CD4-positive, alpha-beta memory T cell (primary cell): ENCODE measurements at regions not wholly inside any gene's neighbourhood (a gene's known extent, or its start where the extent isn't known, plus 50 kb on each side); places are given as distances from the start of the nearest gene placed in this dataset.

Experiments
- CTCF ChIA-PET: fragments of 350-600 bp; sonication (Branson Sonifier 250); formaldehyde crosslinking; loops from one replicate; lab custom pipeline; 2021; ENCODE audit warnings: inconsistent platforms; ENCODE audit not compliant: partially characterized antibody; lab: Charles Lee
- POLR2A ChIA-PET: fragments of 350-600 bp; sonication (Branson Sonifier 250); formaldehyde crosslinking; loops from one replicate; lab custom pipeline; 2021; ENCODE audit not compliant: partially characterized antibody; lab: Charles Lee
- DNase-seq, 5 donors: peaks; one replicate each; pipeline versions ENCODE4 v3.0.0 to v3.0.0-alpha.2; 2020 to 2022; ENCODE audit warnings: mixed read lengths in 1 of 5
- H3K27ac ChIP-seq: one replicate; pipeline ENCODE4 v1.7.0; 2013; ENCODE audit warnings: low read depth, low read length
- H3K27me3 ChIP-seq: 2 replicates; pipeline ENCODE4 v1.7.0; 2013; ENCODE audit warnings: mild to moderate bottlenecking, low read length, moderate library complexity; ENCODE audit not compliant: insufficient read depth
- H3K36me3 ChIP-seq: 2 replicates; pipeline ENCODE4 v1.7.0; 2013; ENCODE audit warnings: mild to moderate bottlenecking, low read length, moderate library complexity; ENCODE audit not compliant: insufficient read depth
- H3K4me1 ChIP-seq: 2 replicates; pipeline ENCODE4 v1.7.0; 2013; ENCODE audit warnings: mild to moderate bottlenecking, low read length, moderate library complexity; ENCODE audit not compliant: insufficient read depth
- H3K4me3 ChIP-seq, 2 donors: one replicate each; pipeline ENCODE4 v1.7.0; 2013; ENCODE audit warnings: low read length in 2 of 2, mild to moderate bottlenecking in 1 of 2
- H3K9me3 ChIP-seq, 2 donors: one replicate each; pipeline ENCODE4 v1.7.0; 2013; ENCODE audit warnings: low read length in 2 of 2, control low read depth in 1 of 2; ENCODE audit not compliant: control insufficient read depth in 1 of 2
- H3K27ac Mint-ChIP-seq, 7 donors: one replicate each; pipeline ENCODE4 v1.8.0; 2020 to 2021; ENCODE audit warnings: mixed read lengths in 7 of 7, mild to moderate bottlenecking in 6 of 7, inconsistent platforms in 3 of 7, moderate library complexity in 3 of 7
- H3K27me3 Mint-ChIP-seq, 2 donors: one replicate each; pipeline ENCODE4 v1.8.0; 2020 to 2021; ENCODE audit warnings: mixed read lengths in 2 of 2
- H3K36me3 Mint-ChIP-seq, 2 donors: one replicate each; pipeline ENCODE4 v1.8.0; 2020 to 2021; ENCODE audit warnings: mixed read lengths in 2 of 2, inconsistent platforms in 1 of 2, mild to moderate bottlenecking in 1 of 2
- H3K4me1 Mint-ChIP-seq, 4 donors: one replicate each; pipeline ENCODE4 v1.8.0; 2020 to 2021; ENCODE audit warnings: mixed read lengths in 4 of 4, mild to moderate bottlenecking in 1 of 4
- H3K4me3 Mint-ChIP-seq, 8 donors: one replicate each; pipeline ENCODE4 v1.8.0; 2020 to 2021; ENCODE audit warnings: mixed read lengths in 8 of 8, mild to moderate bottlenecking in 7 of 8, moderate library complexity in 6 of 8, inconsistent platforms in 3 of 8
- H3K9me3 Mint-ChIP-seq, 8 donors: one replicate each; pipeline ENCODE4 v1.8.0; 2020 to 2021; ENCODE audit warnings: mixed read lengths in 8 of 8, mild to moderate bottlenecking in 5 of 8, inconsistent platforms in 3 of 8, moderate library complexity in 1 of 8
- intact Hi-C: fragments of 100-400 bp; cut with micrococcal nuclease; formaldehyde crosslinking; loops from one replicate; pipeline ENCODE4 v1.15.1; 2023

GRCh38 chr6:147639279-147639678, 130.8 kb downstream of the SAMD5 start:
- POLR2A ChIA-PET = no interaction called here
- Histone ChIP-seq H3K4me3 (no peak overlapping the region), H3K27me3 (no peaks in the 10 kb centered on the region), H3K36me3 (no peaks in the 10 kb centered on the region), H3K4me1 (no peaks in the 10 kb centered on the region), H3K27ac (no peak overlapping the region), H3K9me3 (peaks cover 0 to 5% of the 10 kb centered on the region in 2 donors)
- no peaks in the 10 kb centered on the region for H3K4me1 Mint-ChIP-seq
- intact Hi-C loops = no loop called here
- H3K4me3 Mint-ChIP-seq = no peak overlapping the region
- no peaks in the 10 kb centered on the region for H3K36me3 Mint-ChIP-seq
- DNase-seq = no peak
- peaks cover 0 to 1% of the 10 kb centered on the region in 2 donors for H3K27me3 Mint-ChIP-seq
- no peak overlapping the region for H3K27ac Mint-ChIP-seq
- peaks cover 0 to 7% (median 5%) of the 10 kb centered on the region in 8 donors for H3K9me3 Mint-ChIP-seq
- CTCF ChIA-PET = no interaction called here

GRCh38 chr6:147640606-147641005, 132.1 kb downstream of the SAMD5 start:
- Mint-ChIP-seq H3K9me3 (peaks cover 0 to 3% (median 0%) of the 10 kb centered on the region in 8 donors), H3K36me3 (no peaks in the 10 kb centered on the region), H3K27ac (no peak overlapping the region), H3K27me3 (peaks cover 0 to 1% of the 10 kb centered on the region in 2 donors), H3K4me1 (no peaks in the 10 kb centered on the region), H3K4me3 (no peak overlapping the region)
- H3K4me1 ChIP-seq = no peaks in the 10 kb centered on the region
- ChIA-PET CTCF (no interaction called here), POLR2A (no interaction called here)
- intact Hi-C loops = no loop called here
- no peak overlapping the region for H3K4me3 ChIP-seq
- DNase-seq = no peak
- H3K36me3 ChIP-seq = no peaks in the 10 kb centered on the region
- H3K27me3 ChIP-seq = no peaks in the 10 kb centered on the region
- no peak overlapping the region for H3K27ac ChIP-seq
- H3K9me3 ChIP-seq = no peaks in the 10 kb centered on the region

- Mint-ChIP-seq H3K9me3 (peaks cover 0 to 3% (median 0%) of the 10 kb centered on the region in 8 donors), H3K27ac (no peak overlapping the region), H3K36me3 (no peaks in the 10 kb centered on the region), H3K27me3 (peaks cover 0 to 1% of the 10 kb centered on the region in 2 donors), H3K4me3 (no peak overlapping the region), H3K4me1 (no peaks in the 10 kb centered on the region)
- no peak overlapping the region for H3K27ac ChIP-seq
- POLR2A ChIA-PET = no interaction called here
- H3K36me3 ChIP-seq = no peaks in the 10 kb centered on the region
- DNase-seq = no peak
- no peak overlapping the region for H3K4me3 ChIP-seq
- no peaks in the 10 kb centered on the region for H3K4me1 ChIP-seq
- CTCF ChIA-PET = no interaction called here
- intact Hi-C loops = no loop called here
- H3K9me3 ChIP-seq = no peaks in the 10 kb centered on the region
- no peaks in the 10 kb centered on the region for H3K27me3 ChIP-seq
These were observed 133.0 kb downstream of the SAMD5 start for GRCh38 chr6:147641511-147641910.

GRCh38 chr6:147642458-147642857, 134.0 kb downstream of the SAMD5 start:
- H3K4me3 ChIP-seq = no peak overlapping the region
- intact Hi-C loops = no loop called here
- H3K27me3 ChIP-seq = no peaks in the 10 kb centered on the region
- POLR2A ChIA-PET = no interaction called here
- Mint-ChIP-seq H3K27ac (no peak overlapping the region), H3K4me1 (no peaks in the 10 kb centered on the region), H3K36me3 (no peaks in the 10 kb centered on the region), H3K9me3 (peaks cover 0 to 3% (median 0%) of the 10 kb centered on the region in 8 donors), H3K4me3 (no peak overlapping the region), H3K27me3 (peaks cover 0 to 3% of the 10 kb centered on the region in 2 donors)
- no peak for DNase-seq
- CTCF ChIA-PET = no interaction called here
- no peaks in the 10 kb centered on the region for H3K4me1 ChIP-seq
- H3K9me3 ChIP-seq = no peaks in the 10 kb centered on the region
- no peaks in the 10 kb centered on the region for H3K36me3 ChIP-seq
- no peak overlapping the region for H3K27ac ChIP-seq

GRCh38 chr6:147643341-147644200, 135.1 kb downstream of the SAMD5 start:
- intact Hi-C loops = no loop called here
- no peak overlapping the region for H3K4me3 ChIP-seq
- ChIA-PET CTCF (no interaction called here), POLR2A (no interaction called here)
- Mint-ChIP-seq H3K36me3 (no peaks in the 10 kb centered on the region), H3K27me3 (peaks cover 0 to 3% of the 10 kb centered on the region in 2 donors), H3K9me3 (peaks cover 0 to 3% (median 0%) of the 10 kb centered on the region in 8 donors), H3K27ac (no peak overlapping the region), H3K4me3 (no peak overlapping the region), H3K4me1 (no peaks in the 10 kb centered on the region)
- no peak for DNase-seq
- H3K36me3 ChIP-seq = no peaks in the 10 kb centered on the region
- H3K27ac ChIP-seq = no peak overlapping the region
- H3K27me3 ChIP-seq = no peaks in the 10 kb centered on the region
- no peaks in the 10 kb centered on the region for H3K4me1 ChIP-seq
- no peaks in the 10 kb centered on the region for H3K9me3 ChIP-seq

- Mint-ChIP-seq H3K4me1 (no peaks in the 10 kb centered on the region), H3K36me3 (no peaks in the 10 kb centered on the region), H3K9me3 (peaks cover 0 to 4% (median 0%) of the 10 kb centered on the region in 8 donors), H3K27me3 (peaks cover 0 to 3% of the 10 kb centered on the region in 2 donors), H3K4me3 (no peak overlapping the region), H3K27ac (no peak overlapping the region)
- H3K27ac ChIP-seq = no peak overlapping the region
- CTCF ChIA-PET = no interaction called here
- H3K36me3 ChIP-seq = no peaks in the 10 kb centered on the region
- no peak overlapping the region for H3K4me3 ChIP-seq
- H3K27me3 ChIP-seq = no peaks in the 10 kb centered on the region
- DNase-seq = no peak
- POLR2A ChIA-PET = no interaction called here
- no peaks in the 10 kb centered on the region for H3K4me1 ChIP-seq
- no peaks in the 10 kb centered on the region for H3K9me3 ChIP-seq
- intact Hi-C loops = no loop called here
These were observed 140.4 kb downstream of the SAMD5 start for GRCh38 chr6:147648916-147649315.

GRCh38 chr6:147651249-147652063, 143.0 kb downstream of the SAMD5 start:
- Mint-ChIP-seq H3K27ac (no peak overlapping the region), H3K27me3 (peaks cover 0 to 3% of the 10 kb centered on the region in 2 donors), H3K9me3 (peaks cover 0 to 5% (median 0%) of the 10 kb centered on the region in 8 donors), H3K4me1 (no peaks in the 10 kb centered on the region), H3K36me3 (no peaks in the 10 kb centered on the region), H3K4me3 (no peak overlapping the region)
- no peak for DNase-seq
- intact Hi-C loops = no loop called here
- H3K4me3 ChIP-seq = no peak overlapping the region
- H3K27me3 ChIP-seq = no peaks in the 10 kb centered on the region
- POLR2A ChIA-PET = no interaction called here
- CTCF ChIA-PET = no interaction called here
- H3K27ac ChIP-seq = no peak overlapping the region
- H3K36me3 ChIP-seq = no peaks in the 10 kb centered on the region
- no peaks in the 10 kb centered on the region for H3K9me3 ChIP-seq
- no peaks in the 10 kb centered on the region for H3K4me1 ChIP-seq
